IMR-90 (cell line): ENCODE measurements at regions not wholly inside any gene's neighbourhood (a gene's known extent, or its start where the extent isn't known, plus 50 kb on each side); places are given as distances from the start of the nearest gene placed in this dataset.

Experiments
- ATAC-seq: fragments of 200-7000 bp; cut with Tn5 transposase; 2 replicates; pipeline ENCODE4 v1.9.1; 2020; ENCODE audit warnings: low read depth, mild to moderate bottlenecking, moderate library complexity
- BruUV-seq: library from RNA; stranded (reverse); fragments of 400-500 nt; replicated peaks from 2 replicates; lab custom pipeline; 2021; lab: Mats Ljungman, UMichigan
- CTCF ChIA-PET: fragments of 300-600 bp; formaldehyde crosslinking; extraction: SDS; loops from one replicate; lab custom pipeline; 2021; ENCODE audit warnings: antibody characterized with exemption; lab: Yijun Ruan, JAX
- POLR2A ChIA-PET: fragments of 300-600 bp; sonication (Branson Sonifier 250); formaldehyde crosslinking; loops from one replicate; lab custom pipeline; 2022; ENCODE audit warnings: antibody characterized with exemption; ENCODE audit not compliant: unreplicated experiment; lab: Charles Lee
- DNase-seq: peaks from one replicate; pipeline ENCODE4 v3.0.0; 2013
- H2AFZ ChIP-seq: replicated peaks from 2 replicates; pipeline ENCODE3; 2013; ENCODE audit warnings: low read length, mild to moderate bottlenecking; ENCODE audit not compliant: poor library complexity
- H2AK5ac ChIP-seq: 2 replicates; pipeline ENCODE4 v1.6.1; 2013; ENCODE audit warnings: low read depth, low read length, inconsistent platforms
- H2AK9ac ChIP-seq: replicated peaks from 2 replicates; pipeline ENCODE3; 2013; ENCODE audit warnings: mild to moderate bottlenecking, low read depth, low read length, moderate library complexity; ENCODE audit not compliant: poor library complexity
- H2BK120ac ChIP-seq: 2 replicates; pipeline ENCODE4 v1.6.1; 2013; ENCODE audit warnings: low read depth, low read length, inconsistent platforms
- H2BK15ac ChIP-seq: 3 replicates; pipeline ENCODE4 v1.6.1; 2013; ENCODE audit warnings: low read depth, low read length, inconsistent platforms
- H2BK20ac ChIP-seq: 2 replicates; pipeline ENCODE4 v1.6.1; 2013; ENCODE audit warnings: low read depth, mild to moderate bottlenecking, inconsistent platforms, low read length, moderate library complexity
- H2BK5ac ChIP-seq: 2 replicates; pipeline ENCODE4 v1.6.1; 2013; ENCODE audit warnings: mild to moderate bottlenecking, low read depth, low read length, inconsistent platforms; ENCODE audit not compliant: poor library complexity, severe bottlenecking
- H3K14ac ChIP-seq: replicated peaks from 2 replicates; pipeline ENCODE4 v1.6.1; 2013; ENCODE audit warnings: low read depth, low read length, inconsistent platforms
- H3K18ac ChIP-seq: 2 replicates; pipeline ENCODE4 v1.6.1; 2013; ENCODE audit warnings: low read depth, low read length, control low read depth
- H3K23ac ChIP-seq: 2 replicates; pipeline ENCODE4 v1.6.1; 2013; ENCODE audit warnings: low read depth, low read length, inconsistent platforms
- H3K27ac ChIP-seq: 2 replicates; pipeline ENCODE4 v1.5.1; 2013; ENCODE audit warnings: mild to moderate bottlenecking, control low read depth, low read length; ENCODE audit not compliant: insufficient read depth
- H3K27me3 ChIP-seq: 2 replicates; pipeline ENCODE4 v1.6.1; 2013; ENCODE audit warnings: low read length; ENCODE audit not compliant: control insufficient read depth, insufficient read depth
- H3K36me3 ChIP-seq: 2 replicates; pipeline ENCODE4 v1.6.1; 2013; ENCODE audit warnings: low read length, mixed read lengths; ENCODE audit not compliant: control insufficient read depth, insufficient read depth
- H3K4ac ChIP-seq: 2 replicates; pipeline ENCODE4 v1.6.1; 2013; ENCODE audit warnings: low read depth, low read length, inconsistent platforms
- H3K4me1 ChIP-seq: 2 replicates; pipeline ENCODE4 v1.6.1; 2013; ENCODE audit warnings: low read length, mixed read lengths; ENCODE audit not compliant: control insufficient read depth, insufficient read depth
- H3K4me2 ChIP-seq: 2 replicates; pipeline ENCODE4 v1.6.1; 2013; ENCODE audit warnings: low read depth, mild to moderate bottlenecking, control low read depth, low read length, moderate library complexity
- H3K4me3 ChIP-seq: 2 replicates; pipeline ENCODE4 v1.5.1; 2013; ENCODE audit warnings: low read depth, mild to moderate bottlenecking, control low read depth, low read length, moderate library complexity; ENCODE audit not compliant: insufficient read depth
- H3K56ac ChIP-seq: 2 replicates; pipeline ENCODE4 v1.6.1; 2013; ENCODE audit warnings: low read length, inconsistent platforms; ENCODE audit not compliant: insufficient read depth; ENCODE audit errors: extremely low read depth
- H3K79me1 ChIP-seq, 2 experiments: 2 replicates each; pipeline ENCODE4 v1.6.1; 2013; ENCODE audit warnings: low read length in 2 of 2, inconsistent platforms in 1 of 2, low read depth in 1 of 2
- H3K9ac ChIP-seq: 2 replicates; pipeline ENCODE4 v1.6.1; 2013; ENCODE audit warnings: low read depth, low read length, control low read depth
- H3K9me1 ChIP-seq: 2 replicates; pipeline ENCODE4 v1.6.1; 2013; ENCODE audit warnings: low read length, inconsistent platforms; ENCODE audit not compliant: insufficient read depth
- H3K9me3 ChIP-seq: 2 replicates; pipeline ENCODE4 v1.6.1; 2013; ENCODE audit warnings: low read length; ENCODE audit not compliant: control insufficient read depth, insufficient read depth
- H4K20me1 ChIP-seq: 2 replicates; pipeline ENCODE4 v1.6.1; 2013; ENCODE audit warnings: low read length, inconsistent platforms; ENCODE audit not compliant: insufficient read depth
- H4K5ac ChIP-seq: 2 replicates; pipeline ENCODE4 v1.6.1; 2013; ENCODE audit warnings: mild to moderate bottlenecking, low read depth, low read length, control low read depth
- H4K8ac ChIP-seq, 2 experiments: 2 replicates each; pipeline ENCODE4 v1.6.1; 2013; ENCODE audit warnings: low read depth in 2 of 2, low read length in 2 of 2, control low read depth in 1 of 2, inconsistent platforms in 1 of 2
- H4K91ac ChIP-seq: 2 replicates; pipeline ENCODE4 v1.6.1; 2013; ENCODE audit warnings: low read depth, low read length, inconsistent platforms; ENCODE audit not compliant: insufficient read depth
- BHLHE40 ChIP-seq: fragments of 150-350 bp; IDR thresholded peaks from 2 replicates; pipeline ENCODE4 v1.6.1; 2016; ENCODE audit warnings: mild to moderate bottlenecking, low read depth, low read length
- CEBPB ChIP-seq: IDR thresholded peaks from 2 replicates; pipeline ENCODE4 v1.6.1; 2012; ENCODE audit warnings: low read depth, low read length, improper control_type of control experiment
- CHD1 ChIP-seq: IDR thresholded peaks from 2 replicates; pipeline ENCODE4 v1.6.1; 2012; ENCODE audit warnings: low read depth, low read length, improper control_type of control experiment
- FOS ChIP-seq: fragments of 150-350 bp; IDR thresholded peaks from 2 replicates; pipeline ENCODE4 v1.6.1; 2016; ENCODE audit warnings: low read depth, low read length
- MAFK ChIP-seq: IDR thresholded peaks from 2 replicates; pipeline ENCODE4 v1.6.1; 2012; ENCODE audit warnings: low read depth, low read length, improper control_type of control experiment
- MAZ ChIP-seq: IDR thresholded peaks from 2 replicates; pipeline ENCODE4 v1.6.1; 2012; ENCODE audit warnings: low read depth, mild to moderate bottlenecking, low read length, improper control_type of control experiment, moderate library complexity, borderline replicate concordance
- MXI1 ChIP-seq: IDR thresholded peaks from 2 replicates; pipeline ENCODE4 v1.6.1; 2012; ENCODE audit warnings: low read depth, mild to moderate bottlenecking, low read length, moderate library complexity, borderline replicate concordance
- NFE2L2 ChIP-seq: fragments of 150-350 bp; IDR thresholded peaks from 2 replicates; pipeline ENCODE4 v1.6.1; 2016; ENCODE audit warnings: low read depth, mild to moderate bottlenecking, low read length
- POLR2A ChIP-seq: IDR thresholded peaks from 2 replicates; pipeline ENCODE4 v1.6.1; 2012; ENCODE audit warnings: mild to moderate bottlenecking, low read depth, low read length
- RAD21 ChIP-seq: IDR thresholded peaks from 2 replicates; pipeline ENCODE4 v1.6.1; 2012; ENCODE audit warnings: low read length, improper control_type of control experiment
- RCOR1 ChIP-seq: IDR thresholded peaks from 2 replicates; pipeline ENCODE4 v1.6.1; 2012; ENCODE audit warnings: mild to moderate bottlenecking, low read length, improper control_type of control experiment; ENCODE audit not compliant: insufficient replicate concordance
- RFX5 ChIP-seq: IDR thresholded peaks from 2 replicates; pipeline ENCODE4 v1.8.0; 2012; ENCODE audit warnings: low read depth, mild to moderate bottlenecking, low read length, moderate library complexity
- SMC3 ChIP-seq: fragments of 150-350 bp; IDR thresholded peaks from 2 replicates; pipeline ENCODE4 v1.6.1; 2016; ENCODE audit warnings: low read depth, mild to moderate bottlenecking, antibody characterized with exemption, low read length, moderate library complexity
- WGBS, 2 experiments: methylation state at CpG; one replicate each; pipeline versions ENCODE4 v1.1.5 to v1.1.7; 2013; ENCODE audit warnings: missing lambda C conversion rate in 2 of 2; ENCODE audit not compliant: insufficient read length in 1 of 2; ENCODE audit errors: extremely low coverage in 2 of 2; 5-methylcytosine and 5-hydroxymethylcytosine counted together
- dilution Hi-C: fragments of 300-500 bp; cut with HindIII; formaldehyde crosslinking; loops from one replicate; pipeline ENCODE4 v1.14.3; 2018; ENCODE audit warnings: low sequenced_read_pairs; ENCODE audit not compliant: unreplicated experiment
- in situ Hi-C: fragments of 300-500 bp; cut with MboI; formaldehyde crosslinking; loops from 3 replicates; pipeline ENCODE4 v1.14.3; 2019; ENCODE audit warnings: low sequenced_read_pairs, inconsistent platforms, mixed read lengths
- intact Hi-C: fragments of 100-400 bp; cut with micrococcal nuclease; formaldehyde crosslinking; loops from 2 replicates; pipeline ENCODE4 v1.10.0; 2022
- TF ChIP-seq, protein P1 (sequence below): fragments of 150-350 bp; IDR thresholded peaks from 2 replicates; pipeline ENCODE4 v1.6.1; 2016; ENCODE audit warnings: low read depth, mild to moderate bottlenecking, low read length, moderate library complexity, borderline replicate concordance
- TF ChIP-seq, protein P2 (sequence below): fragments of 150-350 bp; IDR thresholded peaks from 2 replicates; pipeline ENCODE4 v1.6.1; 2017; ENCODE audit warnings: mild to moderate bottlenecking, antibody characterized with exemption, low read length, low read depth
- TF ChIP-seq, protein P3 (sequence below): conservative IDR thresholded peaks from 2 replicates; pipeline ENCODE4 v1.5.1; 2012; ENCODE audit warnings: mild to moderate bottlenecking, low read depth, low read length, improper control_type of control experiment

DNA sequence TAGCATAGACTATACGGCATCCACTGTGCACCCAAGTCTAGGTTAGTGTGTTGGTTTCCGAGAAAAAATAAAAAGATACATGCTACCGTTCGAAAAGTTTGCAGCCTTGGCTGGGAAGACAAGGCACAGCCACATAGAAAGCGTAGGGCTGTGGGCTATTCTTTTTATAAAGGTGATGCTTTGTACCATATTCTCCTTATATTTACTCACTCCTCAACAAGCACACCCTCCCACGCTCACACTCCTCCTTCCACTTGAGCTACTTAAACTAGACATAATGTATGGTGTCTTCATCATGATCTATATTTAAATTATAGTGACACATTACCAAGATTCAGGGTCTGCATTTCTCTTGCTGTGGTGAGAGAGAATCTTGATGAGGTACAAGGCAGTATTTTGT lies 1416.5 kb downstream of the AACS start:
- Histone ChIP-seq H2BK120ac (no peak overlapping the region), H4K5ac (no peak overlapping the region), H3K79me1 (no peaks in the 10 kb centered on the region), H2AFZ (no peak overlapping the region), H3K14ac (no peak overlapping the region), H3K27me3 (no peaks in the 10 kb centered on the region), H3K23ac (no peak overlapping the region), H3K4ac (no peak overlapping the region), H3K9me1 (no peaks in the 10 kb centered on the region), H3K18ac (no peak overlapping the region), H4K91ac (no peak overlapping the region), H3K4me3 (no peak overlapping the region), H3K27ac (no peak overlapping the region), H2BK5ac (no peak overlapping the region), H3K4me1 (no peaks in the 10 kb centered on the region), H2AK5ac (no peak overlapping the region), H3K4me2 (no peak overlapping the region), H3K56ac (no peak overlapping the region), H3K9me3 (peaks cover 15% of the 10 kb centered on the region), H3K9ac (no peak overlapping the region), H4K8ac (no peak overlapping the region), H4K20me1 (no peaks in the 10 kb centered on the region), H2BK15ac (no peak overlapping the region), H2BK20ac (no peak overlapping the region), H2AK9ac (no peak overlapping the region), H3K36me3 (no peaks in the 10 kb centered on the region)
- ATAC-seq = no peak
- no peak for DNase-seq
- no TSS peak for BruUV-seq
- intact Hi-C loops = no loop called here
- POLR2A ChIA-PET = no interaction called here
- CTCF ChIA-PET = no interaction called here
- dilution Hi-C loops = no loop called here
- TF ChIP-seq RCOR1 (no peak), NFE2L2 (no peak), CEBPB (no peak), POLR2A (no peak), MAZ (no peak), RAD21 (no peak), BHLHE40 (no peak), CHD1 (no peak), FOS (no peak), MXI1 (no peak), RFX5 (no peak), SMC3 (no peak), MAFK (no peak)
- TF ChIP-seq, protein P1, sequence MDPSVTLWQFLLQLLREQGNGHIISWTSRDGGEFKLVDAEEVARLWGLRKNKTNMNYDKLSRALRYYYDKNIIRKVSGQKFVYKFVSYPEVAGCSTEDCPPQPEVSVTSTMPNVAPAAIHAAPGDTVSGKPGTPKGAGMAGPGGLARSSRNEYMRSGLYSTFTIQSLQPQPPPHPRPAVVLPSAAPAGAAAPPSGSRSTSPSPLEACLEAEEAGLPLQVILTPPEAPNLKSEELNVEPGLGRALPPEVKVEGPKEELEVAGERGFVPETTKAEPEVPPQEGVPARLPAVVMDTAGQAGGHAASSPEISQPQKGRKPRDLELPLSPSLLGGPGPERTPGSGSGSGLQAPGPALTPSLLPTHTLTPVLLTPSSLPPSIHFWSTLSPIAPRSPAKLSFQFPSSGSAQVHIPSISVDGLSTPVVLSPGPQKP = no peak
- TF ChIP-seq, protein P2, sequence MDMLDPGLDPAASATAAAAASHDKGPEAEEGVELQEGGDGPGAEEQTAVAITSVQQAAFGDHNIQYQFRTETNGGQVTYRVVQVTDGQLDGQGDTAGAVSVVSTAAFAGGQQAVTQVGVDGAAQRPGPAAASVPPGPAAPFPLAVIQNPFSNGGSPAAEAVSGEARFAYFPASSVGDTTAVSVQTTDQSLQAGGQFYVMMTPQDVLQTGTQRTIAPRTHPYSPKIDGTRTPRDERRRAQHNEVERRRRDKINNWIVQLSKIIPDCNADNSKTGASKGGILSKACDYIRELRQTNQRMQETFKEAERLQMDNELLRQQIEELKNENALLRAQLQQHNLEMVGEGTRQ = no peak
- TF ChIP-seq, protein P3, sequence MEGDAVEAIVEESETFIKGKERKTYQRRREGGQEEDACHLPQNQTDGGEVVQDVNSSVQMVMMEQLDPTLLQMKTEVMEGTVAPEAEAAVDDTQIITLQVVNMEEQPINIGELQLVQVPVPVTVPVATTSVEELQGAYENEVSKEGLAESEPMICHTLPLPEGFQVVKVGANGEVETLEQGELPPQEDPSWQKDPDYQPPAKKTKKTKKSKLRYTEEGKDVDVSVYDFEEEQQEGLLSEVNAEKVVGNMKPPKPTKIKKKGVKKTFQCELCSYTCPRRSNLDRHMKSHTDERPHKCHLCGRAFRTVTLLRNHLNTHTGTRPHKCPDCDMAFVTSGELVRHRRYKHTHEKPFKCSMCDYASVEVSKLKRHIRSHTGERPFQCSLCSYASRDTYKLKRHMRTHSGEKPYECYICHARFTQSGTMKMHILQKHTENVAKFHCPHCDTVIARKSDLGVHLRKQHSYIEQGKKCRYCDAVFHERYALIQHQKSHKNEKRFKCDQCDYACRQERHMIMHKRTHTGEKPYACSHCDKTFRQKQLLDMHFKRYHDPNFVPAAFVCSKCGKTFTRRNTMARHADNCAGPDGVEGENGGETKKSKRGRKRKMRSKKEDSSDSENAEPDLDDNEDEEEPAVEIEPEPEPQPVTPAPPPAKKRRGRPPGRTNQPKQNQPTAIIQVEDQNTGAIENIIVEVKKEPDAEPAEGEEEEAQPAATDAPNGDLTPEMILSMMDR = no peak
- 80% methylated on average over 1 of the region's 6 CpGs; no CpG with 5 or more reads in 1 of the 2 experiments for WGBS, 2 experiments
- in situ Hi-C loops = no loop called here
